GM12878 (cell line): ENCODE measurements at regions not wholly inside any gene's neighbourhood (a gene's known extent, or its start where the extent isn't known, plus 50 kb on each side); places are given as distances from the start of the nearest gene placed in this dataset.

Experiments
- ATF3 ChIP-seq: IDR thresholded peaks from 2 replicates; pipeline ENCODE4 v1.6.1; 2011; ENCODE audit warnings: low read depth, mild to moderate bottlenecking, low read length, moderate library complexity, borderline replicate concordance; ENCODE audit errors: extremely low read depth
- BCLAF1 ChIP-seq: fragments of 450-650 bp; IDR thresholded peaks from 2 replicates; pipeline ENCODE4 v1.6.1; 2017; ENCODE audit warnings: antibody characterized with exemption, mild to moderate bottlenecking, moderate library complexity
- CBX5 ChIP-seq: sonication (generic); IDR thresholded peaks from 2 replicates; pipeline ENCODE4 v1.6.1; 2016; ENCODE audit warnings: low read depth, moderate library complexity, mild to moderate bottlenecking, inconsistent platforms
- ESRRA ChIP-seq: IDR thresholded peaks from 2 replicates; pipeline ENCODE4 v1.6.1; 2012; ENCODE audit warnings: mild to moderate bottlenecking, low read length, improper control_type of control experiment
- FOS ChIP-seq: IDR thresholded peaks from 3 replicates; pipeline ENCODE4 v1.6.1; 2011; ENCODE audit warnings: borderline replicate concordance; ENCODE audit not compliant: insufficient read length; ENCODE audit errors: extremely low read depth
- JUND ChIP-seq: IDR thresholded peaks from 2 replicates; pipeline ENCODE4 v1.6.1; 2012; ENCODE audit warnings: low read depth, mild to moderate bottlenecking, low read length, improper control_type of control experiment, moderate library complexity
- PBX3 ChIP-seq: IDR thresholded peaks from 2 replicates; pipeline ENCODE4 v1.6.1; 2011; ENCODE audit warnings: mild to moderate bottlenecking, low read depth, low read length, moderate library complexity; ENCODE audit not compliant: insufficient replicate concordance
- SKIL ChIP-seq: fragments of 450-650 bp; IDR thresholded peaks from 2 replicates; pipeline ENCODE4 v1.6.1; 2017; ENCODE audit warnings: mild to moderate bottlenecking, low read depth, inconsistent platforms; ENCODE audit not compliant: poor library complexity, severe bottlenecking
- SUPT20H ChIP-seq: IDR thresholded peaks from 2 replicates; pipeline ENCODE4 v1.6.1; 2011; ENCODE audit warnings: low read depth, mild to moderate bottlenecking, low read length, moderate library complexity, borderline replicate concordance; ENCODE audit not compliant: control insufficient read depth
- TAF1 ChIP-seq: IDR thresholded peaks from 2 replicates; pipeline ENCODE4 v1.6.1; 2011; ENCODE audit warnings: mild to moderate bottlenecking, low read depth, low read length, borderline replicate concordance
- TARDBP ChIP-seq: IDR thresholded peaks from 2 replicates; pipeline ENCODE4 v1.6.1; 2016; ENCODE audit warnings: borderline replicate concordance
- ZBED1 ChIP-seq: IDR thresholded peaks from 2 replicates; pipeline ENCODE4 v1.6.1; 2016; ENCODE audit warnings: borderline replicate concordance
- ZNF592 ChIP-seq: fragments of 450-650 bp; IDR thresholded peaks from 2 replicates; pipeline ENCODE4 v1.6.1; 2017; ENCODE audit warnings: mild to moderate bottlenecking, moderate library complexity

- TF ChIP-seq BCLAF1 (no peak), FOS (no peak), ESRRA (no peak), ZBED1 (no peak), ZNF592 (no peak), ATF3 (no peak), SKIL (no peak), PBX3 (no peak), TARDBP (no peak), TAF1 (no peak), SUPT20H (no peak), CBX5 (no peak), JUND (no peak)
These were observed 582.8 kb downstream of the ZEB2 start (continued) for GRCh38 chr2:143936848-143937722.
